H1 (cell line): ENCODE measurements at regions not wholly inside any gene's neighbourhood (a gene's known extent, or its start where the extent isn't known, plus 50 kb on each side); places are given as distances from the start of the nearest gene placed in this dataset.

Experiments used
- CBX5 ChIP-seq: fragments of 300-800, 300-1000 bp; sonication (generic); IDR thresholded peaks from 2 replicates; pipeline ENCODE4 v1.7.1; 2016; ENCODE audit warnings: antibody characterized with exemption, low read length, low read depth
- SAP30 ChIP-seq: fragments of 300-600 bp; sonication (generic); IDR thresholded peaks from 2 replicates; pipeline ENCODE4 v1.7.1; 2012; ENCODE audit warnings: low read length, moderate library complexity, mild to moderate bottlenecking, inconsistent platforms; ENCODE audit not compliant: insufficient read depth, insufficient replicate concordance

DNA sequence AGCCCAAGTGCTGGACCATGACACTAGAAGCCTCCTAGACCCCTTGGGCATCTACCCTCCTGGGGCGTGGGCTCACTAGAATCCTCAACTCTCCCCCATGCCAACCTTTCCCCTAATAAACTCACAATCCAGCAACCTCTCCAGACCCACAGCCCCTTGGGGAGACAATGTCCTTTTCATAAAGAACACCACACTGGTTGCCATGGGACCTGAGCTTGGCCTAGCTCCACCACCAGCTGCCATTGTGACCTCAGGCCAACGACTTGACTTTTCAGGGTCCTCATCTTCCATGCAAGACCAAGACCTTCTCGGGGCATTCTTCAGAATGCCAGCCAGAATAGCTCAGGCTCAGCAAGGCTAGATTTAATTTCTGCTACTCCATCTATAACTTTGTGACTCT is 128.1 kb upstream of the NPAS2 start (continued):
- TF ChIP-seq SAP30 (no peak), CBX5 (no peak)
- TF ChIP-seq, all 59 proteins: peak for 0
